ENCODE measurements at regions not wholly inside any gene's neighbourhood (a gene's known extent, or its start where the extent isn't known, plus 50 kb on each side); places are given as distances from the start of the nearest gene placed in this dataset.
"Not testable (repeated sequence)": the region's sequence is repeated elsewhere in the genome, so short reads cannot be mapped to it uniquely, and the experiment has no call there.

DNA sequence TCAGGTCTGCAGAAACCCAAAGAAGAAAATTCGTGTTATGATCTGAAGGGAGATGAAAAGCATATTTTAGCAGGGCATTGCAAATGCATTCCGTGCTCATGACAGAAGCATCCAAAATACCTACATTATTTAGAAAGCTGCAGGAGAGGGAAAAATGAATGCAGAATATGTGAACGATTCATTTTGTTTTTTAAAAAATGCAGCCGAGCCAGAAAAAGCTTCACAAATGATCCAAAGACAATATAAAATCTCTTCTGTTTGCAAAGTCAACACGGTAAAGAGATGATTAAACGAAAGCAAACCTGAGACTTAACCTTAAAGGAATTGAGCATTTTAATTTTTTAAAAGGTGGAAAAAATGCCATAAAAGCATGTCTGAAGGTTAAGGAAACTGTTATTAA lies 136.1 kb upstream of the SULF2 start:
- no peaks in the 10 kb centered on the region for H3K4me1 ChIP-seq
- H3K27ac ChIP-seq: no peak overlapping the region
- DNase-seq (no peak), ATAC-seq (no peak)
- 60 to 71% (median 66%) methylated on average over 6 of the region's 6 CpGs for WGBS, 4 donors
- H3K27me3 ChIP-seq: peaks cover 0 to 33% (median 3%) of the 10 kb centered on the region in 9 donors
- no peak for TF ChIP-seq POLR2A (IDR thresholded peaks at IDR 0.05)
- no peak for TF ChIP-seq CTCF (IDR thresholded peaks at IDR 0.05)
- H3K4me3 ChIP-seq: no peak overlapping the region
- intact Hi-C loops (cut with DNase I): no loop called here
- peaks cover 0 to 14% (median 0%) of the 10 kb centered on the region in 12 donors for H3K9me3 ChIP-seq
- no peaks in the 10 kb centered on the region for H3K36me3 ChIP-seq

DNA sequence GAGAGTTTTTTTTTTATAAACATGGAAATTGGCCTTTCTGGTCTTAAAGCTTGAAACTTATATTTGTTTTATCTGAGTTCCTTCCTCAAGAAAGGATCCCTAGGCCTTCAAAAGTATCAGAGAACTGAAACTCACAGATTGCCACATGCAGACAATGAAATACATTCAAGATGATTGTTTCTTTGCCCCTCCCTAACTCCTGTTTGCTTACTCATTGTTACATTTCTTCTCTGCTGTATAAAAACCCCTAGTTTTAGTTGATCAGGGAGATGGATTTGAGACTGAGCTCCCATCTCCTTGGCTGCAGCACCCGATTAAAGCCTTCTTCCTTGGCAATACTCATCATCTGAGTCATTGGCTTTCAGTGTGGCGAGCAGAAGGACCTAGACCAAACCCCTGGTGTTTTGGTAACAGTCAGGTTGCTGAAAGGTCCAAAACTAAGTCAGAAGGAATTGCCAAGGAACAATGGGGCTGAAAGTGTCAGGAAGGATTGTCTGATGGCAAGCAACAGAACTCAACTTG lies 132.3 kb upstream of the SULF2 start:
- TF ChIP-seq CTCF (IDR thresholded peaks at IDR 0.05) (no peak), POLR2A (IDR thresholded peaks at IDR 0.05) (no peak)
- H3K4me1 ChIP-seq: no peaks in the 10 kb centered on the region
- WGBS, 4 donors: 87 to 100% (median 90%) methylated on average over 2 of the region's 2 CpGs
- H3K36me3 ChIP-seq: no peaks in the 10 kb centered on the region
- ATAC-seq (no peak), DNase-seq (no peak)
- H3K27me3 ChIP-seq: peaks cover 0 to 21% (median 0%) of the 10 kb centered on the region in 9 donors
- H3K9me3 ChIP-seq: peaks cover 0 to 14% (median 0%) of the 10 kb centered on the region in 12 donors
- no peak overlapping the region for H3K27ac ChIP-seq
- no peak overlapping the region for H3K4me3 ChIP-seq
- intact Hi-C loops (cut with DNase I): no loop called here

DNA sequence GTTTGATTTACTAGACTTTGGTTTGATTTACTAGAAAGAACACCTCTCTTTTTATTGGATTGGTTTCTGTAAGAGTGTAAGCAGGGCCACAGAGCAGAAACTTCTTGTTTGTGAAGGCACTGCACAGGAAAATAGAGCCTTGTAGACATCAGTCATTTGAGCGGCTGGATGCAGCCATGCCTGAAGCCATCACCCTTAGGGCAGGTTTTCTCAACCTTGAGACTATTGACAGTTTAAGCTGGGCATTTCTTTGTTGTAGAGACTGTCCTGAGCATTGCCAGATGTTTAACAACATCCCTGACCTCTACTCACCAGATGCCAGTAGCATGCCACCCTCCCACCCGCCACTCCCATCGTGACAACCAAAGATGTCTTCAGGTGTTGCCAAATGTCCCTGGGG lies 130.2 kb upstream of the SULF2 start:
- no peak for TF ChIP-seq POLR2A (IDR thresholded peaks at IDR 0.05)
- no peak for TF ChIP-seq CTCF (IDR thresholded peaks at IDR 0.05)
- intact Hi-C loops (cut with DNase I): no loop called here
- 96 to 100% (median 99%) methylated on average over 3 of the region's 3 CpGs for WGBS, 4 donors
- Histone ChIP-seq H3K27me3 (peaks cover 0 to 25% (median 0%) of the 10 kb centered on the region in 9 donors), H3K9me3 (peaks cover 0 to 14% (median 0%) of the 10 kb centered on the region in 12 donors), H3K4me1 (no peaks in the 10 kb centered on the region), H3K27ac (no peak overlapping the region), H3K4me3 (no peak overlapping the region), H3K36me3 (no peaks in the 10 kb centered on the region)
- ATAC-seq (no peak), DNase-seq (no peak)

DNA sequence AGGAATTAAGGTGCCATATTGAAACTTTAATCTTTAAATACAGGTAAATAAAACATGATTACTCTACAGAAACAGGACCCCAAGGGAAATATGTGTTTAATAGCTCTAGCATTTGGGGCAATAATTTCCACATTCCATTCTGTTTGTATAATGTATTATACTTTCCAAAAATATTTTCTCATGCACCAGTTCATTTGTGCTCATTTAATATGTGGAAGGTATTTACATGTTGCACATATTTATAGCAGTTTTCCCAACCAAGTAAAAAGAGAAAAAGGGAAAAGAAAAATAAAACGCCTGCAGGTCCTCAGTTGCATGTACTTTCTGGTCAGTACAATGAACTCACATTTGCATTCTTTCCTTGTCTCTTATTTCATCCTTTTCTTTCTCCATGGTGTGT lies 129.5 kb upstream of the SULF2 start:
- no peak for ATAC-seq
- Histone ChIP-seq H3K4me3 (no peak overlapping the region), H3K9me3 (peaks cover 0 to 14% (median 0%) of the 10 kb centered on the region in 12 donors), H3K27ac (no peak overlapping the region), H3K27me3 (peaks cover 0 to 18% (median 0%) of the 10 kb centered on the region in 9 donors), H3K4me1 (no peaks in the 10 kb centered on the region), H3K36me3 (no peaks in the 10 kb centered on the region)
- no peak for DNase-seq
- intact Hi-C loops (cut with DNase I): no loop called here
- 33 to 67% (median 54%) methylated on average over 1 of the region's 1 CpG for WGBS, 4 donors
- no peak for TF ChIP-seq POLR2A (IDR thresholded peaks at IDR 0.05)
- no peak for TF ChIP-seq CTCF (IDR thresholded peaks at IDR 0.05)

GRCh38 chr20:47912786-47913501 lies 127.7 kb upstream of the SULF2 start:
- H3K27me3 ChIP-seq: peaks cover 0 to 20% (median 0%) of the 10 kb centered on the region in 9 donors
- ATAC-seq; H3K4me3 ChIP-seq; H3K9me3 ChIP-seq; H3K27ac ChIP-seq; H3K36me3 ChIP-seq; DNase-seq; H3K4me1 ChIP-seq; intact Hi-C loops (cut with DNase I): not testable (repeated sequence)
- WGBS, 4 donors: 85 to 91% (median 85%) methylated on average over 12 of the region's 12 CpGs

GRCh38 chr20:47912165-47912564 lies 126.9 kb upstream of the SULF2 start:
- ATAC-seq; DNase-seq; H3K9me3 ChIP-seq; H3K4me1 ChIP-seq; intact Hi-C loops (cut with DNase I); H3K4me3 ChIP-seq; H3K36me3 ChIP-seq; H3K27ac ChIP-seq: not testable (repeated sequence)
- 70 to 83% (median 76%) methylated on average over 5 to 8 of the region's 8 CpGs for WGBS, 4 donors
- peaks cover 0 to 22% (median 0%) of the 10 kb centered on the region in 9 donors for H3K27me3 ChIP-seq
